TTC549 (cell line): ENCODE measurements at regions not wholly inside any gene's neighbourhood (a gene's known extent, or its start where the extent isn't known, plus 50 kb on each side); places are given as distances from the start of the nearest gene placed in this dataset.
"Not testable (repeated sequence)": the region's sequence is repeated elsewhere in the genome, so short reads cannot be mapped to it uniquely, and the experiment has no call there.

Source experiments
- FAIRE-seq: peaks from 2 replicates; lab custom pipeline; 2012; peaks lifted over from hg19 to GRCh38; lab: Jason Lieb, UNC

- FAIRE-seq: no peak
Observed at GRCh38 chr4:110424144-110424543, 51.8 kb upstream of the ENPEP start.

- FAIRE-seq: no peak
Observed at GRCh38 chr4:110418641-110419040, 57.3 kb upstream of the ENPEP start.

GRCh38 chr4:110417136-110417535 is 58.8 kb upstream of the ENPEP start:
- FAIRE-seq: no peak

- FAIRE-seq: no peak
Observed at GRCh38 chr4:110415478-110415877, 60.5 kb upstream of the ENPEP start.

GRCh38 chr4:110415041-110415440 is 60.9 kb upstream of the ENPEP start:
- no peak for FAIRE-seq

- no peak for FAIRE-seq
Observed at GRCh38 chr4:110414561-110414920, 61.4 kb upstream of the ENPEP start.

- FAIRE-seq: not testable (repeated sequence)
Observed at GRCh38 chr4:110413807-110414560, 62.0 kb upstream of the ENPEP start.

- FAIRE-seq: no peak
Observed at GRCh38 chr4:110412354-110413065, 63.4 kb upstream of the ENPEP start.

- no peak for FAIRE-seq
Observed at GRCh38 chr4:110411574-110412011, 64.4 kb upstream of the ENPEP start.

GRCh38 chr4:110410853-110411573 is 64.9 kb upstream of the ENPEP start:
- FAIRE-seq: not testable (repeated sequence)

GRCh38 chr4:110400086-110400485 is 75.9 kb upstream of the ENPEP start:
- FAIRE-seq: no peak

GRCh38 chr4:110399046-110399445 is 76.9 kb upstream of the ENPEP start:
- FAIRE-seq: not testable (repeated sequence)

- FAIRE-seq: no peak
Observed at GRCh38 chr4:110396963-110397362, 79.0 kb upstream of the ENPEP start.

GRCh38 chr4:110395421-110395820 is 80.5 kb upstream of the ENPEP start:
- no peak for FAIRE-seq

- no peak for FAIRE-seq
Observed at GRCh38 chr4:110394871-110395270, 81.1 kb upstream of the ENPEP start.

GRCh38 chr4:110381784-110382183 is 94.2 kb upstream of the ENPEP start:
- no peak for FAIRE-seq

GRCh38 chr4:110372485-110372884 is 103.5 kb upstream of the ENPEP start:
- FAIRE-seq: no peak

- peak; percentile 68 for FAIRE-seq
Observed at GRCh38 chr4:110371016-110371770, 104.8 kb upstream of the ENPEP start.

- no peak for FAIRE-seq
Observed at GRCh38 chr4:110368409-110368808, 107.5 kb upstream of the ENPEP start.

- no peak for FAIRE-seq
Observed at GRCh38 chr4:110367156-110367555, 108.8 kb upstream of the ENPEP start.

GRCh38 chr4:110365761-110366160 is 110.2 kb upstream of the ENPEP start:
- no peak for FAIRE-seq

- no peak for FAIRE-seq
Observed at GRCh38 chr4:110364911-110365520, 110.9 kb upstream of the ENPEP start.
